Prostate gland (tissue), 2 donors: ENCODE measurements at regions not wholly inside any gene's neighbourhood (a gene's known extent, or its start where the extent isn't known, plus 50 kb on each side); places are given as distances from the start of the nearest gene placed in this dataset.

ENCODE experiments used
- POLR2A ChIP-seq: fragments of 450-650 bp; IDR thresholded peaks from one replicate; pipeline ENCODE4 v1.6.1; 2016; ENCODE audit warnings: antibody characterized with exemption, mild to moderate bottlenecking
- TF ChIP-seq, protein P1 (sequence below), 4 experiments: fragments of 200-600 bp in 2 of 4; fragments of 450-650 bp in 2 of 4; sonication (generic) in 2 of 4; IDR thresholded peaks; 1 replicate in 3 of 4; 2 replicates in 1 of 4; pipeline ENCODE4 v1.5.1; 2016 to 2019; ENCODE audit warnings: antibody characterized with exemption in 4 of 4, mild to moderate bottlenecking in 2 of 4, moderate library complexity in 2 of 4

- TF ChIP-seq, protein P1, sequence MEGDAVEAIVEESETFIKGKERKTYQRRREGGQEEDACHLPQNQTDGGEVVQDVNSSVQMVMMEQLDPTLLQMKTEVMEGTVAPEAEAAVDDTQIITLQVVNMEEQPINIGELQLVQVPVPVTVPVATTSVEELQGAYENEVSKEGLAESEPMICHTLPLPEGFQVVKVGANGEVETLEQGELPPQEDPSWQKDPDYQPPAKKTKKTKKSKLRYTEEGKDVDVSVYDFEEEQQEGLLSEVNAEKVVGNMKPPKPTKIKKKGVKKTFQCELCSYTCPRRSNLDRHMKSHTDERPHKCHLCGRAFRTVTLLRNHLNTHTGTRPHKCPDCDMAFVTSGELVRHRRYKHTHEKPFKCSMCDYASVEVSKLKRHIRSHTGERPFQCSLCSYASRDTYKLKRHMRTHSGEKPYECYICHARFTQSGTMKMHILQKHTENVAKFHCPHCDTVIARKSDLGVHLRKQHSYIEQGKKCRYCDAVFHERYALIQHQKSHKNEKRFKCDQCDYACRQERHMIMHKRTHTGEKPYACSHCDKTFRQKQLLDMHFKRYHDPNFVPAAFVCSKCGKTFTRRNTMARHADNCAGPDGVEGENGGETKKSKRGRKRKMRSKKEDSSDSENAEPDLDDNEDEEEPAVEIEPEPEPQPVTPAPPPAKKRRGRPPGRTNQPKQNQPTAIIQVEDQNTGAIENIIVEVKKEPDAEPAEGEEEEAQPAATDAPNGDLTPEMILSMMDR (IDR thresholded peaks at IDR 0.05): peak; percentile 61 to 78 (median 71)
- TF ChIP-seq POLR2A: no peak
Measured at GRCh38 chr22:49632199-49633009, 195.3 kb downstream of the BRD1 start.
